HCT116 (cell line): ENCODE measurements at regions not wholly inside any gene's neighbourhood (a gene's known extent, or its start where the extent isn't known, plus 50 kb on each side); places are given as distances from the start of the nearest gene placed in this dataset.

Experiments
- ATAC-seq: fragments of 200-7000 bp; cut with Tn5 transposase; 2 replicates; pipeline ENCODE4 v1.9.1; 2020; ENCODE audit warnings: mild to moderate bottlenecking, moderate library complexity
- BruUV-seq: library from RNA; stranded (reverse); fragments of 400-500 nt; replicated peaks from 2 replicates; lab custom pipeline; 2021; lab: Mats Ljungman, UMichigan
- CTCF ChIA-PET: fragments of 300-600 bp; sonication (Branson Sonifier 250); formaldehyde crosslinking; loops from one replicate; lab custom pipeline; 2021; ENCODE audit warnings: antibody characterized with exemption; lab: Charles Lee
- POLR2A ChIA-PET: fragments of 300-600, 350-600 bp; sonication (Branson Sonifier 250); formaldehyde crosslinking; loops from one replicate; lab custom pipeline; 2021; ENCODE audit warnings: antibody characterized with exemption; lab: Charles Lee
- RAD21 ChIA-PET, 2 experiments: fragments of 300-600 bp; sonication (Branson Sonifier 250); formaldehyde crosslinking; loops; one replicate each; lab custom pipeline; 2023; ENCODE audit warnings: low total read pairs in 2 of 2; ENCODE audit not compliant: uncharacterized antibody in 2 of 2, unreplicated experiment in 2 of 2, low non-redundant PET in 1 of 2; lab: Charles Lee
- DNase-seq: peaks from one replicate; pipeline ENCODE4 v3.0.0-alpha.2; 2010; ENCODE audit warnings: low read depth, low spot score
- H2AFZ ChIP-seq: fragments of 200-600 bp; shearing (Covaris generic), sonication (generic); 2 replicates; pipeline ENCODE4 v1.6.1; 2017; ENCODE audit warnings: low read depth, mixed run types, mixed read lengths, antibody characterized with exemption, low read length; ENCODE audit not compliant: poor library complexity, severe bottlenecking
- H3K27ac ChIP-seq: 2 replicates; pipeline ENCODE4 v1.5.1; 2012; ENCODE audit warnings: low read depth, low read length
- H3K27me3 ChIP-seq: fragments of 200-600 bp; sonication (generic); 2 replicates; pipeline ENCODE4 v1.6.1; 2016; ENCODE audit warnings: mixed run types, low read length, mixed read lengths; ENCODE audit not compliant: insufficient read depth
- H3K36me3 ChIP-seq, 2 experiments: fragments of 200-500 bp in 1 of 2; fragments of 200-600 bp in 1 of 2; sonication (Bioruptor generic) in 1 of 2; sonication (generic) in 1 of 2; 2 replicates each; pipeline versions ENCODE4 v1.5.1 to v1.6.1; 2014 to 2016; ENCODE audit warnings: low read length in 2 of 2, inconsistent platforms in 1 of 2, mixed read lengths in 1 of 2, mixed run types in 1 of 2; ENCODE audit not compliant: insufficient read depth in 2 of 2, control insufficient read depth in 1 of 2
- H3K4me1 ChIP-seq, 2 experiments: fragments of 200-600 bp in 1 of 2; sonication (generic) in 1 of 2; 2 replicates each; pipeline versions ENCODE4 v1.5.1 to v1.6.1; 2012 to 2017; ENCODE audit warnings: low read length in 2 of 2, inconsistent platforms in 1 of 2, mild to moderate bottlenecking in 1 of 2, mixed read lengths in 1 of 2, mixed run types in 1 of 2, moderate library complexity in 1 of 2; ENCODE audit not compliant: insufficient read depth in 2 of 2, control insufficient read depth in 1 of 2
- H3K4me2 ChIP-seq: fragments of 200-600 bp; sonication (generic); 2 replicates; pipeline ENCODE4 v1.6.1; 2017; ENCODE audit warnings: mixed run types, low read length, mixed read lengths
- H3K4me3 ChIP-seq, 2 experiments: fragments of 200-600 bp in 1 of 2; sonication (generic) in 1 of 2; replicated peaks in 1 of 2; 2 replicates each; pipeline ENCODE4 v1.5.1; 2011 to 2016; ENCODE audit warnings: low read length in 2 of 2, control low read depth in 1 of 2, low read depth in 1 of 2, mild to moderate bottlenecking in 1 of 2, mixed read lengths in 1 of 2, mixed run types in 1 of 2
- H3K79me2 ChIP-seq: fragments of 200-600 bp; sonication (generic); 2 replicates; pipeline ENCODE4 v1.6.1; 2017; ENCODE audit warnings: mild to moderate bottlenecking, mixed run types, low read length, moderate library complexity, mixed read lengths; ENCODE audit not compliant: insufficient read depth
- H3K9ac ChIP-seq: fragments of 200-600 bp; sonication (generic); 2 replicates; pipeline ENCODE4 v1.6.1; 2016; ENCODE audit warnings: low read length, mixed read lengths
- H3K9me2 ChIP-seq: fragments of 200-600 bp; sonication (generic), shearing (Covaris generic); 2 replicates; pipeline ENCODE4 v1.6.1; 2017; ENCODE audit warnings: mixed run types, mild to moderate bottlenecking, moderate library complexity; ENCODE audit not compliant: insufficient read depth
- H3K9me3 ChIP-seq, 2 experiments: fragments of 200-500 bp in 1 of 2; fragments of 200-600 bp in 1 of 2; sonication (Bioruptor generic) in 1 of 2; sonication (generic) in 1 of 2; 2 replicates each; pipeline ENCODE4 v1.6.1; 2014 to 2017; ENCODE audit warnings: low read length in 2 of 2, mixed read lengths in 2 of 2, inconsistent platforms in 1 of 2, low read depth in 1 of 2, mild to moderate bottlenecking in 1 of 2, mixed run types in 1 of 2, moderate library complexity in 1 of 2; ENCODE audit not compliant: control insufficient read depth in 1 of 2, insufficient read depth in 1 of 2
- H4K20me1 ChIP-seq: fragments of 200-600 bp; sonication (generic), shearing (Covaris generic); 2 replicates; pipeline ENCODE4 v1.6.1; 2017; ENCODE audit warnings: mixed run types, mild to moderate bottlenecking, moderate library complexity; ENCODE audit not compliant: insufficient read depth
- CEBPB ChIP-seq: IDR thresholded peaks from 2 replicates; pipeline ENCODE4 v1.6.1; 2012; ENCODE audit warnings: low read depth
- EGR1 ChIP-seq: IDR thresholded peaks from 2 replicates; pipeline ENCODE4 v1.6.1; 2012; ENCODE audit warnings: low read depth
- FOSL1 ChIP-seq: IDR thresholded peaks from 2 replicates; pipeline ENCODE4 v1.6.1; 2012; ENCODE audit warnings: low read depth
- JUND ChIP-seq: IDR thresholded peaks from 2 replicates; pipeline ENCODE4 v1.6.1; 2012
- POLR2A ChIP-seq: IDR thresholded peaks from 2 replicates; pipeline ENCODE4 v1.7.0; 2011; ENCODE audit warnings: borderline replicate concordance; ENCODE audit not compliant: insufficient read depth, insufficient read length; ENCODE audit errors: extremely low read depth
- POLR2AphosphoS5 ChIP-seq: IDR thresholded peaks from 2 replicates; pipeline ENCODE4 v1.6.1; 2011; ENCODE audit warnings: mild to moderate bottlenecking, low read depth, low read length, moderate library complexity
- SIN3A ChIP-seq: IDR thresholded peaks from 2 replicates; pipeline ENCODE4 v1.6.1; 2012; ENCODE audit warnings: low read depth
- SP1 ChIP-seq: IDR thresholded peaks from 2 replicates; pipeline ENCODE4 v1.6.1; 2012; ENCODE audit warnings: low read depth
- SRF ChIP-seq: IDR thresholded peaks from 2 replicates; pipeline ENCODE4 v1.6.1; 2012; ENCODE audit warnings: low read depth
- YY1 ChIP-seq: IDR thresholded peaks from 2 replicates; pipeline ENCODE4 v1.6.1; 2011; ENCODE audit warnings: low read length, low read depth, moderate library complexity, mild to moderate bottlenecking; ENCODE audit not compliant: insufficient replicate concordance; ENCODE audit errors: extremely low read depth
- ZFX ChIP-seq: fragments of 450-650 bp; IDR thresholded peaks from 2 replicates; pipeline ENCODE4 v1.6.1; 2017
- intact Hi-C: fragments of 100-400 bp; cut with micrococcal nuclease; formaldehyde crosslinking; loops from 2 replicates; pipeline ENCODE4 v1.10.0; 2022
- TF ChIP-seq, protein P1 (sequence below): IDR thresholded peaks from 2 replicates; pipeline ENCODE4 v1.6.1; 2011; ENCODE audit warnings: mild to moderate bottlenecking, low read length, moderate library complexity; ENCODE audit not compliant: insufficient replicate concordance; ENCODE audit errors: extremely low read depth

DNA sequence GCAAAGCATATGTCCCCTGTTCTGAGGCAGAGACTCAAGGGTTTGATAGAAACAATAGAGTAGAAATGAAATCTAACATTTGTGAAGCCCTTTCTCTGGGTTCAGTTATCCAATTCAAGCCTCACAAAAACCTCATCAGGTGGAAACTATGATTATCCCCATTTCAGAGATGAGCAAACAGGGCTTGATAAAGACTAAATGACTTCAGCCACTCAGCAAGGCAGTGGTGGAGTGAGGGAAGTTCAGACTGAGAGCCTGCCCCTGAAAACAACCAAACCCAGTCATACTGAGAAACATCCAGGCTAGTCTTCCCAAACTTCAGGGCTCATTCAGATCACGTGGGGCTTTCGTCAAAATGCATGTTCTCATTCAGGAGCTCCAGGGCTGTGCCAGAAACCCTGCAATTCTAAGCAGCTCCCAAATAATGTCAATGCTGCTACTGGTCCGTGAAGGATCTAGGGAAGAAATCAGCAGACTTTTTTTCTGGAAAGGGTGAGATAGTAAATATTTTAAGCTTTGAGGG lies 109.6 kb upstream of the KIT start:
- Histone ChIP-seq H3K27me3 (peaks cover 33% of the 10 kb centered on the region), H3K79me2 (no peaks in the 10 kb centered on the region), H3K9ac (no peak overlapping the region), H3K9me2 (no peaks in the 10 kb centered on the region)
- POLR2A ChIA-PET: no interaction called here
- intact Hi-C loops: no loop called here
- ATAC-seq: no peak
- DNase-seq: no peak
- no peak for TF ChIP-seq YY1
- no peak for TF ChIP-seq EGR1
- no peak for TF ChIP-seq JUND
- TF ChIP-seq FOSL1: no peak
- TF ChIP-seq, protein P1, sequence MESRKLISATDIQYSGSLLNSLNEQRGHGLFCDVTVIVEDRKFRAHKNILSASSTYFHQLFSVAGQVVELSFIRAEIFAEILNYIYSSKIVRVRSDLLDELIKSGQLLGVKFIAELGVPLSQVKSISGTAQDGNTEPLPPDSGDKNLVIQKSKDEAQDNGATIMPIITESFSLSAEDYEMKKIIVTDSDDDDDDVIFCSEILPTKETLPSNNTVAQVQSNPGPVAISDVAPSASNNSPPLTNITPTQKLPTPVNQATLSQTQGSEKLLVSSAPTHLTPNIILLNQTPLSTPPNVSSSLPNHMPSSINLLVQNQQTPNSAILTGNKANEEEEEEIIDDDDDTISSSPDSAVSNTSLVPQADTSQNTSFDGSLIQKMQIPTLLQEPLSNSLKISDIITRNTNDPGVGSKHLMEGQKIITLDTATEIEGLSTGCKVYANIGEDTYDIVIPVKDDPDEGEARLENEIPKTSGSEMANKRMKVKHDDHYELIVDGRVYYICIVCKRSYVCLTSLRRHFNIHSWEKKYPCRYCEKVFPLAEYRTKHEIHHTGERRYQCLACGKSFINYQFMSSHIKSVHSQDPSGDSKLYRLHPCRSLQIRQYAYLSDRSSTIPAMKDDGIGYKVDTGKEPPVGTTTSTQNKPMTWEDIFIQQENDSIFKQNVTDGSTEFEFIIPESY: no peak
- no peak for TF ChIP-seq POLR2A
- no peak for TF ChIP-seq SRF
- no peak for TF ChIP-seq ZFX
- no peak for TF ChIP-seq CEBPB
- no peak for TF ChIP-seq SP1
- TF ChIP-seq SIN3A: no peak
- TF ChIP-seq POLR2AphosphoS5: no peak
- TF ChIP-seq, all 23 proteins: peak for 0
- Histone ChIP-seq H3K4me2 (no peak overlapping the region), H3K36me3 (no peaks in the 10 kb centered on the region), H3K4me3 (no peak overlapping the region), H4K20me1 (no peaks in the 10 kb centered on the region), H3K9me3 (no peaks in the 10 kb centered on the region), H2AFZ (no peak overlapping the region), H3K27ac (no peak overlapping the region), H3K4me1 (no peaks in the 10 kb centered on the region)
- CTCF ChIA-PET: no interaction called here
- RAD21 ChIA-PET: no interaction called here
- BruUV-seq: no TSS peak
